Ovary (tissue), 7 donors: ENCODE measurements at regions not wholly inside any gene's neighbourhood (a gene's known extent, or its start where the extent isn't known, plus 50 kb on each side); places are given as distances from the start of the nearest gene placed in this dataset.

Experiments
- DNase-seq, 5 donors: peaks; one replicate each; pipeline ENCODE4 v3.0.0-alpha.2; 2019 to 2020
- H3K27ac ChIP-seq, 2 donors: fragments of 200-600 bp; one replicate each; pipeline versions ENCODE4 v1.5.1 to v1.8.0; 2019 to 2022
- H3K27me3 ChIP-seq: fragments of 200-600 bp; one replicate; pipeline ENCODE4 v1.8.0; 2022
- H3K36me3 ChIP-seq: fragments of 200-600 bp; sonication (generic); one replicate; pipeline ENCODE4 v1.5.1; 2019
- H3K4me1 ChIP-seq: one replicate; pipeline ENCODE4 v1.8.1; 2013; ENCODE audit warnings: mild to moderate bottlenecking, moderate library complexity; ENCODE audit not compliant: insufficient read depth
- H3K4me3 ChIP-seq: fragments of 200-600 bp; sonication (generic); one replicate; pipeline ENCODE4 v1.5.1; 2017
- H3K9me3 ChIP-seq, 2 donors: fragments of 200-600 bp in 1 of 2; sonication (generic) in 1 of 2; one replicate each; pipeline versions ENCODE4 v1.5.1 to v1.8.1; 2013 to 2019; ENCODE audit warnings: mild to moderate bottlenecking in 1 of 2, moderate library complexity in 1 of 2
- EP300 ChIP-seq: sonication (generic); formaldehyde crosslinking; IDR thresholded peaks from one replicate; pipeline ENCODE4 v1.6.1; 2017; ENCODE audit warnings: antibody characterized with exemption
- POLR2A ChIP-seq: fragments of 450-650 bp; IDR thresholded peaks from one replicate; pipeline ENCODE4 v1.6.1; 2017; ENCODE audit warnings: antibody characterized with exemption, mild to moderate bottlenecking, moderate library complexity
- WGBS, 3 donors: extraction: QIAGEN DNeasy Blood & Tissue Kit in 1 of 3; methylation state at CpG; one replicate each; pipeline versions ENCODE4 v1.1.5 to v1.1.7; 2013 to 2017; 5-methylcytosine and 5-hydroxymethylcytosine counted together
- intact Hi-C, 4 donors: fragments of 100-400 bp; cut with DNase I; formaldehyde crosslinking; loops; one replicate each; pipeline versions ENCODE4 v1.11.0 to v1.15.1; 2022 to 2023
- TF ChIP-seq, protein P1 (sequence below), 3 donors: fragments of 450-650 bp in 2 of 3; fragments of 200-600 bp in 1 of 3; IDR thresholded peaks; one replicate each; pipeline versions ENCODE4 v1.5.1 to v1.8.0; 2016 to 2022; ENCODE audit warnings: antibody characterized with exemption in 3 of 3, mild to moderate bottlenecking in 1 of 3
- donor health status: DM: no; HTN: no; CAD: no; lungs with moderate emphysema.
- donor health status: DM: no; HTN: no; CAD: no.
- donor health status: Bipolar disorder and iron deficiency.
- donor health status: DM: no; HTN: no; CAD: no.
- donor health status: DM: yes; HTN: yes; CAD: no.

DNA sequence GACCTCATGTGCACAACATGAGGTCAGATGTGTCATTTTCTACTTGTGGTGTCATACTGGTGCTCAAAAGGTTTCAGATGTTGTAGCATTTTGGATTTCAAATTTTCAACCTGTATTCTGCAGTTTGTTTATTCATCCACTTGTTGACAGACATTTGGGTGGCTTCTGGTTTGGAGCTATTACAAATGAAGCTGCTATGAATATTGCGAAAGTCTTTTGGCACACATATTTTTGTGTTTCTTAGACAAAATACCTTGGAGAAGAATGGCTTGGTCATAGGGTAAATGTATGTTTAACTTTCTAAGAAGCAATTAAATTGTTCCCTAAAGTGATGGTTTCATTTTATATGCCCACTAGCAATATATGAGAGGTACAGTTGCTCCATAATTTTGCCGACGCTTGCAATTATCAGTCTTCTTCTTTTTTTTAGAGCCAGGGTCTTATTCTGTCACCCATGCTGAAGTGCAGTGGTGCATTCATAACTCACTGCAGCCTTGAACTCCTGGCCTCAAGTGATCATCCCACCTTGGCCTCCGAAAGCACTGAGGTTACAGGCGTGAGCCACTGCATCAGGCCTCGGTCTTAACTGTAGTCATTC, 70.7 kb upstream of the TRPC7 start:
- no peak for DNase-seq
- H3K9me3 ChIP-seq: no peaks in the 10 kb centered on the region
- H3K27me3 ChIP-seq: no peaks in the 10 kb centered on the region
- no peak overlapping the region for H3K27ac ChIP-seq
- 78 to 84% (median 83%) methylated on average over 6 of the region's 6 CpGs for WGBS, 3 donors
- no peaks in the 10 kb centered on the region for H3K4me1 ChIP-seq
- intact Hi-C loops: no loop called here
- TF ChIP-seq POLR2A: no peak
- TF ChIP-seq, protein P1, sequence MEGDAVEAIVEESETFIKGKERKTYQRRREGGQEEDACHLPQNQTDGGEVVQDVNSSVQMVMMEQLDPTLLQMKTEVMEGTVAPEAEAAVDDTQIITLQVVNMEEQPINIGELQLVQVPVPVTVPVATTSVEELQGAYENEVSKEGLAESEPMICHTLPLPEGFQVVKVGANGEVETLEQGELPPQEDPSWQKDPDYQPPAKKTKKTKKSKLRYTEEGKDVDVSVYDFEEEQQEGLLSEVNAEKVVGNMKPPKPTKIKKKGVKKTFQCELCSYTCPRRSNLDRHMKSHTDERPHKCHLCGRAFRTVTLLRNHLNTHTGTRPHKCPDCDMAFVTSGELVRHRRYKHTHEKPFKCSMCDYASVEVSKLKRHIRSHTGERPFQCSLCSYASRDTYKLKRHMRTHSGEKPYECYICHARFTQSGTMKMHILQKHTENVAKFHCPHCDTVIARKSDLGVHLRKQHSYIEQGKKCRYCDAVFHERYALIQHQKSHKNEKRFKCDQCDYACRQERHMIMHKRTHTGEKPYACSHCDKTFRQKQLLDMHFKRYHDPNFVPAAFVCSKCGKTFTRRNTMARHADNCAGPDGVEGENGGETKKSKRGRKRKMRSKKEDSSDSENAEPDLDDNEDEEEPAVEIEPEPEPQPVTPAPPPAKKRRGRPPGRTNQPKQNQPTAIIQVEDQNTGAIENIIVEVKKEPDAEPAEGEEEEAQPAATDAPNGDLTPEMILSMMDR (IDR thresholded peaks at IDR 0.05): no peak
- TF ChIP-seq EP300: no peak
- H3K36me3 ChIP-seq: no peaks in the 10 kb centered on the region
- H3K4me3 ChIP-seq: no peak overlapping the region

DNA sequence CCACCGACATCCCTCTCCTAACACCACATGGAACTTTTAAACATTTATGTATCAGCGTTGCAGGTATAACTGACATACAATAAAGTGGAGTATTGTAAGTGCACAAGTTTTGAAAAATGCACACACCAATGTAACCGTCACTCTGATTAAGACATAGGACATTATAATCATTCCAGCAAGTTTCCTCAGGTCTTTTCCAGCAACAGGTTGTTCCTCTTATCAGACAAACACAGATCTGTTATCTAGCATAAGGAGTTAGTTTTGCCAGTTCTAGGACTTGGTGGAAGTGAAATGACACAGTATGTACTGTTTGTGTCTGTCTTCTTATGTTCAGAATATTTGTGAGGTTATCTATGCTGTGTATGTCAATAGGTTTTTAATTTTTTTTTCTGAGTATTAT, 69.5 kb upstream of the TRPC7 start:
- WGBS, 3 donors: 80 to 93% (median 87%) methylated on average over 3 of the region's 3 CpGs
- H3K27me3 ChIP-seq: no peaks in the 10 kb centered on the region
- H3K36me3 ChIP-seq: no peaks in the 10 kb centered on the region
- no peaks in the 10 kb centered on the region for H3K9me3 ChIP-seq
- TF ChIP-seq POLR2A (no peak), EP300 (no peak)
- TF ChIP-seq, protein P1 (IDR thresholded peaks at IDR 0.05): no peak
- H3K27ac ChIP-seq: no peak overlapping the region
- DNase-seq: no peak
- no peak overlapping the region for H3K4me3 ChIP-seq
- intact Hi-C loops: no loop called here
- H3K4me1 ChIP-seq: no peaks in the 10 kb centered on the region

DNA sequence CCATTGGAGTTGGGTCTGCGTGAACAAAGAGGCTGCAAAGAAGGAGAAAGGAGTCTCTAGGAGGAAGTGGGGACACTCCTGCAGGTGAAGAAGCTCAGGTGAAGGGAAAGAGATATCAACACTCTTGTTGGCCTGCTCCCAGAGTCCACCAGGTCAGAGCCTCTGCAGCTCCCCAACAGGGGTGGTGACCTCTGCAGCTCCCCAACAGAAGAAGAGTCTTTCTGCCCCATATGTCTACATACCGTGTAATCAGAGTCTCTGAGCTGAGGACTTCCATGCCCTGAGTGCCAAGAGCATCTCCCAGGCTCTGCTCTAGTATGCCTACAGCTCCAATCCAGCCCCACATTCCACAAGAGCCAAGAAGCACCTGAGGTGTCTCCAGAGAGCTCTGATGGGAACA, 67.4 kb upstream of the TRPC7 start:
- H3K4me3 ChIP-seq: no peak overlapping the region
- H3K27ac ChIP-seq: no peak overlapping the region
- DNase-seq: no peak
- no peaks in the 10 kb centered on the region for H3K4me1 ChIP-seq
- 75 to 87% (median 81%) methylated on average over 2 of the region's 2 CpGs for WGBS, 3 donors
- intact Hi-C loops: no loop called here
- TF ChIP-seq EP300 (no peak), POLR2A (no peak)
- TF ChIP-seq, protein P1 (IDR thresholded peaks at IDR 0.05): no peak
- no peaks in the 10 kb centered on the region for H3K36me3 ChIP-seq
- no peaks in the 10 kb centered on the region for H3K27me3 ChIP-seq
- H3K9me3 ChIP-seq: no peaks in the 10 kb centered on the region

DNA sequence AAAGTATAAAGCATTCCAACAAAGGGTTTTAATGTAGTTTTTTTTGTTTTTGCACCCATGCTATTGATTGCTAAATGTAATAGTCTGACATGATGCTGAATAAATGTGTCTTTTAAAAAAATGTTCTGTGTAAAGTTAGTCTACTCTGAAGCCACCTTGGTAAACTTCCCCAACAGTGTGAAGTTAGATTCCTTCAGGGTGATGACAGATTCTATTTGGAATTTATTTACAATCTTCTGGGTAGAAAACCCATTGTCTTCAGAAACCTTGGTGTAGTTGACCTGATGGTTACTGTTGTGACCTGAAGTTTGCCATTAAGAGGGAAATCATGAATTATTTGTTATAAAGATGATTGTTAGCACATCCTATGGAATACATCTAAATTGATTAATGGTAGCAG, 64.7 kb upstream of the TRPC7 start:
- Histone ChIP-seq H3K4me3 (no peak overlapping the region), H3K27me3 (no peaks in the 10 kb centered on the region), H3K4me1 (no peaks in the 10 kb centered on the region), H3K9me3 (no peaks in the 10 kb centered on the region), H3K27ac (no peak overlapping the region), H3K36me3 (no peaks in the 10 kb centered on the region)
- intact Hi-C loops: no loop called here
- no peak for DNase-seq
- TF ChIP-seq POLR2A (no peak), EP300 (no peak)
- TF ChIP-seq, protein P1 (IDR thresholded peaks at IDR 0.05): no peak
